Neuronal stem cell (in vitro differentiated cells): ENCODE measurements at regions not wholly inside any gene's neighbourhood (a gene's known extent, or its start where the extent isn't known, plus 50 kb on each side); places are given as distances from the start of the nearest gene placed in this dataset.

Experiments
- DNase-seq: peaks from one replicate; pipeline ENCODE4 v3.0.0-alpha.2; 2013; ENCODE audit warnings: low spot score
- H2AFZ ChIP-seq: one replicate; pipeline ENCODE4 v1.6.1; 2013; ENCODE audit warnings: mild to moderate bottlenecking, low read length, inconsistent platforms
- H2AK5ac ChIP-seq: 2 replicates; pipeline ENCODE4 v1.6.1; 2013; ENCODE audit warnings: low read depth, mild to moderate bottlenecking, inconsistent platforms, low read length, moderate library complexity, mixed read lengths
- H2BK120ac ChIP-seq: 2 replicates; pipeline ENCODE4 v1.6.1; 2013; ENCODE audit warnings: low read depth, mild to moderate bottlenecking, inconsistent platforms, low read length, moderate library complexity, mixed read lengths
- H2BK12ac ChIP-seq: one replicate; pipeline ENCODE4 v1.6.1; 2013; ENCODE audit warnings: low read length, inconsistent platforms
- H2BK15ac ChIP-seq: 2 replicates; pipeline ENCODE4 v1.6.1; 2013; ENCODE audit warnings: mild to moderate bottlenecking, low read length, inconsistent platforms, mixed read lengths
- H2BK5ac ChIP-seq: one replicate; pipeline ENCODE4 v1.6.1; 2013; ENCODE audit warnings: inconsistent platforms, mild to moderate bottlenecking, low read length, moderate library complexity
- H3K14ac ChIP-seq: one replicate; pipeline ENCODE4 v1.6.1; 2013; ENCODE audit warnings: low read length, inconsistent platforms
- H3K18ac ChIP-seq: 2 replicates; pipeline ENCODE4 v1.6.1; 2013; ENCODE audit warnings: low read length, inconsistent platforms
- H3K23ac ChIP-seq: 2 replicates; pipeline ENCODE4 v1.6.1; 2013; ENCODE audit warnings: low read depth, mild to moderate bottlenecking, mixed read lengths, low read length, inconsistent platforms; ENCODE audit not compliant: poor library complexity
- H3K27ac ChIP-seq: replicated peaks from 3 replicates; pipeline ENCODE4 v1.5.1; 2013; ENCODE audit warnings: low read length, inconsistent platforms
- H3K27me3 ChIP-seq, 3 experiments: 2 replicates each; pipeline ENCODE4 v1.6.1; 2013; ENCODE audit warnings: low read length in 3 of 3, mild to moderate bottlenecking in 2 of 3, inconsistent platforms in 1 of 3, low read depth in 1 of 3, mixed read lengths in 1 of 3, moderate library complexity in 1 of 3; ENCODE audit not compliant: control insufficient read depth in 3 of 3, insufficient read depth in 3 of 3
- H3K36me3 ChIP-seq, 2 donors: replicated peaks in 1 of 2; 2 replicates each; pipeline ENCODE4 v1.6.1; 2013; ENCODE audit warnings: low read length in 2 of 2; ENCODE audit not compliant: control insufficient read depth in 2 of 2, insufficient read depth in 2 of 2
- H3K4ac ChIP-seq: 2 replicates; pipeline ENCODE4 v1.6.1; 2013; ENCODE audit warnings: inconsistent platforms, mild to moderate bottlenecking, low read length, moderate library complexity
- H3K4me1 ChIP-seq, 2 donors: 1 replicate in 1 of 2; 2 replicates in 1 of 2; pipeline ENCODE4 v1.6.1; 2013; ENCODE audit warnings: low read length in 2 of 2, low read depth in 1 of 2; ENCODE audit not compliant: control insufficient read depth in 2 of 2, insufficient read depth in 1 of 2
- H3K4me2 ChIP-seq: one replicate; pipeline ENCODE4 v1.6.1; 2013; ENCODE audit warnings: mild to moderate bottlenecking, low read length, inconsistent platforms; ENCODE audit not compliant: insufficient read depth, poor library complexity, severe bottlenecking
- H3K4me3 ChIP-seq, 2 donors: 2 replicates each; pipeline ENCODE4 v1.5.1; 2013; ENCODE audit warnings: low read length in 2 of 2, mild to moderate bottlenecking in 2 of 2, inconsistent platforms in 1 of 2, moderate library complexity in 1 of 2
- H3K79me1 ChIP-seq: one replicate; pipeline ENCODE4 v1.6.1; 2013; ENCODE audit warnings: low read depth, mild to moderate bottlenecking, inconsistent platforms, low read length, moderate library complexity
- H3K9ac ChIP-seq: one replicate; pipeline ENCODE4 v1.6.1; 2013; ENCODE audit warnings: mild to moderate bottlenecking, low read depth, low read length, inconsistent platforms; ENCODE audit not compliant: poor library complexity
- H3K9me3 ChIP-seq, 2 donors: replicated peaks in 1 of 2; 2 replicates each; pipeline versions ENCODE3 to v1.6.1; 2013; ENCODE audit warnings: low read length in 2 of 2, mild to moderate bottlenecking in 2 of 2, inconsistent platforms in 1 of 2, low read depth in 1 of 2, mixed read lengths in 1 of 2, moderate library complexity in 1 of 2; ENCODE audit not compliant: control insufficient read depth in 2 of 2, insufficient read depth in 1 of 2
- H4K8ac ChIP-seq: one replicate; pipeline ENCODE4 v1.6.1; 2013; ENCODE audit warnings: low read depth, mild to moderate bottlenecking, inconsistent platforms, low read length, moderate library complexity
- H4K91ac ChIP-seq: one replicate; pipeline ENCODE4 v1.6.1; 2013; ENCODE audit warnings: low read length, low read depth, mild to moderate bottlenecking, inconsistent platforms; ENCODE audit not compliant: poor library complexity
- WGBS, 2 donors: extraction: QIAGEN DNeasy Blood & Tissue Kit; methylation state at CpG; one replicate each; pipeline ENCODE4 v1.1.7; 2013; ENCODE audit warnings: missing lambda C conversion rate in 2 of 2, mixed read lengths in 1 of 2; ENCODE audit not compliant: insufficient read length in 2 of 2, insufficient replicate concordance in 1 of 2; ENCODE audit errors: extremely low coverage in 2 of 2; 5-methylcytosine and 5-hydroxymethylcytosine counted together

GRCh38 chr2:136242100-136242499, 124.2 kb upstream of the CXCR4 start:
- Histone ChIP-seq H2AFZ (no peak overlapping the region), H2BK5ac (no peak overlapping the region)
- no CpG with 5 or more reads among the region's 4 CpGs for WGBS, 2 donors

DNA sequence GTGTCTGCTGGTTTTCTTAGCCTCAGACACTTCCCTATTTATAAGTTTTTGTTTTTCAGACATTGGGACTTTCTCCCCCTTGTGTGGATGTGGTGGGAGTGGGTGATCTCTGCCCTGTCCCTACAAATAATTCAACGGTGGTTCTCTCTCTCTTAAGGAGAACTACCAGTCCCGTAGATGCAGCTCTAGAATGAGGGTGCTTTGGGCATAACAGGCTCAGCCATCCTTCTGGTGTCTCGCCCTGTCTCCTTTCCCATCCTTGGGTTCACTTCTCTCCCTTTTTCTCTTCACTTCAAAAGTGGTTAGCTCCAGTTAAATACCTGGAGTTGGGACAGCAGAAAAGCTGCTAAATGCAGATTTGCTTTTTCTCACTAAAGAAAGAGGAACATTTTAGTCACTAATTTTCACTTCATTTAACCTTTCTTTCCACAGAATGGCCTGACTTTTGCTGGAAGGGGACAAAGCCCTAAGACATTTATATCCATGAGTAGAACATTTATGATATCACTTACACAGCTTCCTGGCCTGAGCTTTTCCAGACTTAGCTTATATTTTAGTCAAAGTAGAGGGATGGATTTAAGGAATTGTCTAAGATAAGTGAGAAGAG, 121.2 kb upstream of the CXCR4 start:
- H2BK120ac ChIP-seq, result no peak overlapping the region
- no peak overlapping the region for H4K8ac ChIP-seq
- no peak overlapping the region for H2BK15ac ChIP-seq
- H3K9me3 ChIP-seq, result no peaks in the 10 kb centered on the region
- H3K4me3 ChIP-seq, result no peak overlapping the region
- H3K14ac ChIP-seq, result no peak overlapping the region
- H3K4me1 ChIP-seq, result peaks cover 0 to 4% of the 10 kb centered on the region in 2 donors
- no peak overlapping the region for H3K9ac ChIP-seq
- H3K27ac ChIP-seq, result no peak overlapping the region
- no peak overlapping the region for H2BK12ac ChIP-seq
- no peak overlapping the region for H2AK5ac ChIP-seq
- no peak overlapping the region for H2BK5ac ChIP-seq
- WGBS, 2 donors, result no CpG with 5 or more reads among the region's 3 CpGs
- no peaks in the 10 kb centered on the region for H3K27me3 ChIP-seq
- DNase-seq, result no peak
- no peaks in the 10 kb centered on the region for H3K36me3 ChIP-seq
- no peak overlapping the region for H3K18ac ChIP-seq
- no peak overlapping the region for H2AFZ ChIP-seq
- H4K91ac ChIP-seq, result no peak overlapping the region
- H3K4me2 ChIP-seq, result no peak overlapping the region
- H3K23ac ChIP-seq, result no peak overlapping the region
- no peak overlapping the region for H3K4ac ChIP-seq
- H3K79me1 ChIP-seq, result no peaks in the 10 kb centered on the region

More at GRCh38 chr2:136242100-136242499, 124.2 kb upstream of the CXCR4 start:
- no peak overlapping the region for H2BK12ac ChIP-seq
- H2BK15ac ChIP-seq, result no peak overlapping the region
- H4K8ac ChIP-seq, result no peak overlapping the region
- H4K91ac ChIP-seq, result no peak overlapping the region
- H3K79me1 ChIP-seq, result no peaks in the 10 kb centered on the region
- no peak overlapping the region for H2BK120ac ChIP-seq
- DNase-seq, result no peak
- no peak overlapping the region for H3K27ac ChIP-seq
- no peak overlapping the region for H3K9ac ChIP-seq
- no peak overlapping the region for H3K23ac ChIP-seq
- no peaks in the 10 kb centered on the region for H3K9me3 ChIP-seq
- no peak overlapping the region for H3K14ac ChIP-seq
- H3K4me3 ChIP-seq, result no peak overlapping the region
- no peaks in the 10 kb centered on the region for H3K27me3 ChIP-seq
- no peak overlapping the region for H3K4me2 ChIP-seq
- H3K4ac ChIP-seq, result no peak overlapping the region
- H3K18ac ChIP-seq, result no peak overlapping the region
- no peaks in the 10 kb centered on the region for H3K36me3 ChIP-seq
- peaks cover 2 to 9% of the 10 kb centered on the region in 2 donors for H3K4me1 ChIP-seq
- no peak overlapping the region for H2AK5ac ChIP-seq

DNA sequence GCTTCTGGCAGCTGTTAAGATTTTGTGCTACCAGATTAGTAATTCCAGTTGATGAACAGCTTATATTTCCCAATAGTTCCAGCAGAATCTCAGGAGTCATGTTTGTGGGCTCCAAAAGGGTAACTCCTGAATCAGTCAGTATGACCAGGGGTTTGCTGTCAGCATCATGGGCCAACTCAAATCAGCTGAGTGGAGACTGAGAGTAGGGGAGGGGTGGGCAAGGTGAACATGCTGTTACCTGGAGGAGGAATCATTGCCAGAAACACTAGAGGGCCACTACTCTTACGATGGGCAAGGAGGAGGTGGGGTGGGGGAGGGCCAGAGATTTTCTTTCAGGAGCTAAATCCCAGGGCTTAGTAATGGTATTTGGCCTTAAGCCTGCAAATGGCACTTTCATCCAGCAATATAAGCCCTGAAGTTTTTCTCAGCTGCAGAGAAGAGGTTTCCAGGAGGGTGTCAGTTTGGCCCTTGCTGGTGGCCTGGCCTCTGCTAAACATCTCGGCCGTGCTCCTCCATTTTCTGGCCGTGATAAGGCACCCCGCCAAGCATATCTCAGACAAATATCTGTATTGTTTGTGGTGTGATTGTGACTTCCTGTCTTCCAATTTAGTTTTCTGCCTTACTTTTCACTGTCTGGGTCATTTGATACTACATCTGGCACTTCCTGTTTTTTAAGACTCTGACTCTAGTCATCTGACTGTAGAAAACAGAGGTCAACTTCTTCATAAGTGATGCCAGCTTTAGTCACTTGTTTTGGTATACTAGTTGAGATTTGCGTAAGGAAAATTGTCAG, 120.5 kb upstream of the CXCR4 start:
- Histone ChIP-seq H4K91ac (no peak overlapping the region), H2BK12ac (no peak overlapping the region), H3K9ac (no peak overlapping the region), H3K23ac (no peak overlapping the region), H3K14ac (no peak overlapping the region), H3K27me3 (no peaks in the 10 kb centered on the region), H2BK15ac (no peak overlapping the region), H3K4ac (no peak overlapping the region), H3K79me1 (no peaks in the 10 kb centered on the region), H4K8ac (no peak overlapping the region), H3K18ac (no peak overlapping the region), H3K4me1 (peaks cover 0 to 4% of the 10 kb centered on the region in 2 donors), H2AFZ (peak overlapping the region; percentile 24), H2BK5ac (no peak overlapping the region), H2AK5ac (no peak overlapping the region), H3K36me3 (no peaks in the 10 kb centered on the region), H2BK120ac (no peak overlapping the region), H3K27ac (no peak overlapping the region), H3K4me2 (no peak overlapping the region), H3K9me3 (no peaks in the 10 kb centered on the region), H3K4me3 (no peak overlapping the region)
- no CpG with 5 or more reads among the region's 6 CpGs for WGBS, 2 donors
- DNase-seq, result no peak

DNA sequence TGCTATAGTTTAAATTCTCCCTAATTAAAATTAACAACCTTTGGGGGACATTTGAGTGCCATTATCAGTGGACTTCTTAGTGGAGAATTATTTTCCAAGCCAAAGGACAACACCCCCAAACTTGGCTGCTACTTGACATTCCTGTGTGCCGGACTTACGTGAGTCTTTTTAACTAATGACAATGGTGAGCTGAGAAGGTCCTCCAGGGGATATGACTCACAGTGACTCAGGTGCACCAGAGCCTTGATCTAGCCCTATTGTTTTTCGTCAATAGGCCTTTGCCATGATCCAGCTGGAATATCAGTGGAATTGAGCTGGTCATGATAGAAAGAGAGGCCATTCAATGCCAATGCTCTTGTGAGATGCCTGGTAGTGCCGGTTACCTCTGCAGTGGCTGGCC, 118.1 kb upstream of the CXCR4 start:
- Histone ChIP-seq H3K27me3 (no peaks in the 10 kb centered on the region), H4K91ac (no peak overlapping the region), H3K4me2 (no peak overlapping the region), H3K4me3 (peak overlapping the region in 1 of 2 donors; percentile 41), H3K27ac (no peak overlapping the region), H3K14ac (no peak overlapping the region), H3K4me1 (peaks cover 0 to 8% of the 10 kb centered on the region in 2 donors), H3K79me1 (no peaks in the 10 kb centered on the region), H3K4ac (no peak overlapping the region), H2BK12ac (no peak overlapping the region), H3K9ac (no peak overlapping the region), H3K9me3 (no peaks in the 10 kb centered on the region), H2AK5ac (no peak overlapping the region), H2BK5ac (no peak overlapping the region), H2AFZ (no peak overlapping the region), H3K23ac (no peak overlapping the region), H3K18ac (peak overlapping the region; percentile 25), H4K8ac (no peak overlapping the region), H3K36me3 (no peaks in the 10 kb centered on the region), H2BK120ac (no peak overlapping the region), H2BK15ac (no peak overlapping the region)
- DNase-seq, result no peak
- WGBS, 2 donors, result no CpG with 5 or more reads among the region's 4 CpGs
